Gastroesophageal sphincter (tissue), 4 donors: ENCODE measurements at regions not wholly inside any gene's neighbourhood (a gene's known extent, or its start where the extent isn't known, plus 50 kb on each side); places are given as distances from the start of the nearest gene placed in this dataset.

Experiments
- ATAC-seq: fragments of 150-250 bp; one replicate; pipeline ENCODE4 v1.9.1; 2016; ENCODE audit warnings: mild to moderate bottlenecking, moderate library complexity
- H3K27ac ChIP-seq, 4 donors: fragments of 200-600 bp; sonication (generic) in 3 of 4; 1 replicate in 3 of 4; 2 replicates in 1 of 4; pipeline ENCODE4 v1.5.1; 2016 to 2019
- H3K27me3 ChIP-seq: fragments of 200-600 bp; sonication (generic); one replicate; pipeline ENCODE4 v1.5.1; 2019
- H3K36me3 ChIP-seq, 2 donors: fragments of 200-600 bp; sonication (generic); one replicate each; pipeline ENCODE4 v1.5.1; 2019; ENCODE audit warnings: control low read depth in 1 of 2
- H3K4me1 ChIP-seq, 3 donors: fragments of 200-600 bp; sonication (generic); 1 replicate in 2 of 3; 2 replicates in 1 of 3; pipeline ENCODE4 v1.5.1; 2016 to 2019; ENCODE audit warnings: control low read depth in 2 of 3
- H3K4me3 ChIP-seq, 2 donors: fragments of 200-600 bp; sonication (generic); one replicate each; pipeline ENCODE4 v1.5.1; 2019; ENCODE audit warnings: mild to moderate bottlenecking in 1 of 2, moderate library complexity in 1 of 2
- H3K9me3 ChIP-seq, 3 donors: fragments of 200-600 bp; sonication (generic); one replicate each; pipeline ENCODE4 v1.5.1; 2017 to 2019; ENCODE audit warnings: control low read depth in 2 of 3
- CTCF ChIP-seq, 4 experiments: fragments of 200-600 bp in 2 of 4; fragments of 450-650 bp in 2 of 4; sonication (generic) in 1 of 4; IDR thresholded peaks; one replicate each; pipeline ENCODE4 v1.5.1; 2017 to 2019; ENCODE audit warnings: antibody characterized with exemption in 4 of 4, mild to moderate bottlenecking in 2 of 4, moderate library complexity in 2 of 4
- EP300 ChIP-seq: sonication (generic); formaldehyde crosslinking; IDR thresholded peaks from one replicate; pipeline ENCODE4 v1.6.1; 2017; ENCODE audit warnings: antibody characterized with exemption, mild to moderate bottlenecking
- POLR2A ChIP-seq, 2 donors: fragments of 450-650 bp; IDR thresholded peaks; one replicate each; pipeline ENCODE4 v1.6.1; 2017; ENCODE audit warnings: antibody characterized with exemption in 2 of 2, mild to moderate bottlenecking in 2 of 2, moderate library complexity in 1 of 2
- POLR2AphosphoS5 ChIP-seq: sonication (generic); formaldehyde crosslinking; IDR thresholded peaks from one replicate; pipeline ENCODE4 v1.6.1; 2017; ENCODE audit warnings: antibody characterized with exemption
- WGBS, 2 donors: methylation state at CpG; one replicate each; pipeline ENCODE4 v1.1.5; 2018; ENCODE audit warnings: low coverage in 1 of 2; 5-methylcytosine and 5-hydroxymethylcytosine counted together

- no peak for ATAC-seq
- WGBS, 2 donors: 67 to 82% methylated on average over 4 to 10 of the region's 10 CpGs
- TF ChIP-seq POLR2A (IDR thresholded peaks at IDR 0.05) (no peak), POLR2AphosphoS5 (no peak), EP300 (no peak), CTCF (IDR thresholded peaks at IDR 0.05) (no peak)
These were observed 61.5 kb upstream of the LHX1 start for GRCh38 chr17:36875698-36876293.

GRCh38 chr17:36876966-36877365 is 60.3 kb upstream of the LHX1 start:
- Histone ChIP-seq H3K4me1 (no peaks in the 10 kb centered on the region), H3K27me3 (peaks cover 55% of the 10 kb centered on the region), H3K27ac (no peak overlapping the region), H3K4me3 (no peak overlapping the region), H3K36me3 (no peaks in the 10 kb centered on the region), H3K9me3 (peaks cover 0 to 26% (median 0%) of the 10 kb centered on the region in 3 donors)
- no peak for ATAC-seq
- 33 to 86% methylated on average over 2 to 3 of the region's 4 CpGs for WGBS, 2 donors
- no peak for TF ChIP-seq POLR2AphosphoS5
- TF ChIP-seq EP300: no peak
- no peak for TF ChIP-seq CTCF (IDR thresholded peaks at IDR 0.05)
- TF ChIP-seq POLR2A (IDR thresholded peaks at IDR 0.05): no peak

More at GRCh38 chr17:36875698-36876293, 61.5 kb upstream of the LHX1 start:
- no peaks in the 10 kb centered on the region for H3K4me1 ChIP-seq
- H3K36me3 ChIP-seq: no peaks in the 10 kb centered on the region
- H3K9me3 ChIP-seq: peaks cover 0 to 14% (median 0%) of the 10 kb centered on the region in 3 donors
- no peak overlapping the region for H3K4me3 ChIP-seq
- H3K27me3 ChIP-seq: peaks cover 49% of the 10 kb centered on the region
- H3K27ac ChIP-seq: no peak overlapping the region

DNA sequence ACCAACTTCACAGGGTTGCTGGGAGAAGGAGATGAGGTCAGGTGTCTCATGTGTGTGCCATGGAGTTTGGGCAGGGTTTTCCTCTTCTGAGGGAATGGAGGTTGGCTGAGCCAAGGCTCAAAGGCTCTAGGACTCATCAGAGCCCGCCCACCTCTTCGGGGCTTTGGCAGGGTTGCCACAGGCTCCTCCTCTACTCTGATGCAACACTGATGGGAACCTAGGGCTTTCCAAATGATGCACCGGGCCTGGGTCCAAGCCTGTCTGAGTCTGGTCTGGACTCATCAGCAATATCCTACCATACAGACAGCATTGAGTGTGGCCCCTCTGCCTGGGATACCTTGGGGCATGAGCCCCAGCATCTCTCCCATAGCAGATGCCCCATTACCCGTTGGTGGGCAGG is 59.5 kb upstream of the LHX1 start:
- ATAC-seq: no peak
- Histone ChIP-seq H3K27me3 (peaks cover 55% of the 10 kb centered on the region), H3K4me3 (no peak overlapping the region), H3K27ac (no peak overlapping the region), H3K36me3 (no peaks in the 10 kb centered on the region), H3K4me1 (no peaks in the 10 kb centered on the region), H3K9me3 (peaks cover 0 to 25% (median 0%) of the 10 kb centered on the region in 3 donors)
- 60% methylated on average over 1 of the region's 4 CpGs; no CpG with 5 or more reads in 1 of the 2 donors for WGBS, 2 donors
- TF ChIP-seq POLR2A (IDR thresholded peaks at IDR 0.05) (no peak), POLR2AphosphoS5 (no peak), EP300 (no peak), CTCF (IDR thresholded peaks at IDR 0.05) (no peak)

- peaks cover 58% of the 10 kb centered on the region for H3K27me3 ChIP-seq
- H3K9me3 ChIP-seq: peaks cover 0 to 21% (median 0%) of the 10 kb centered on the region in 3 donors
- no peaks in the 10 kb centered on the region for H3K4me1 ChIP-seq
- no peak for ATAC-seq
- no peak for TF ChIP-seq POLR2A (IDR thresholded peaks at IDR 0.05)
- no peak for TF ChIP-seq CTCF (IDR thresholded peaks at IDR 0.05)
- no peak for TF ChIP-seq EP300
- TF ChIP-seq POLR2AphosphoS5: no peak
- no peaks in the 10 kb centered on the region for H3K36me3 ChIP-seq
- 100% methylated on average over 1 of the region's 4 CpGs; no CpG with 5 or more reads in 1 of the 2 donors for WGBS, 2 donors
- no peak overlapping the region for H3K27ac ChIP-seq
- no peak overlapping the region for H3K4me3 ChIP-seq
These were observed 59.1 kb upstream of the LHX1 start for GRCh38 chr17:36878216-36878615.

DNA sequence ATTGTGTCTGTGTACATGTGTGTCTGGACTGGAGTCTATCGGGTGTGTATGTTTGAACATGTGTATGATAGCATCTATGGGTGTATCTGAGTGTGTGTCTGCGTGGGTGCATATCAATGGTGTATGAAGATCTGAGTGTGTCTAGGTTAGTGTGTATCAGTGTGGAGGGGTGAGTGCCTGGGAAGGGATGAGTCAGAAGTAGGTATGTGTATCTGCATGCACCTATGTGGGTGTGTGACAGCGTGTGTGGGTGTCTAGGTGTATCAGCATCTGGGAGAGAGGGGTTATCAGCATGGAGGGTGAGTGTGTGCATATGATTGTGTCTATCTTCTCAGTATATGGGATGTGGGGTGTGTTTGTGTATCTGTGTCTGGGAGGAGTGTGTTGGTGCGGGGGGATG is 58.2 kb upstream of the LHX1 start:
- no peak for ATAC-seq

More for the DNA sequence above, 58.2 kb upstream of the LHX1 start:
- Histone ChIP-seq H3K27ac (no peak overlapping the region), H3K4me1 (no peaks in the 10 kb centered on the region), H3K27me3 (peaks cover 66% of the 10 kb centered on the region), H3K9me3 (peaks cover 0 to 19% (median 0%) of the 10 kb centered on the region in 3 donors), H3K36me3 (no peaks in the 10 kb centered on the region), H3K4me3 (no peak overlapping the region)
- WGBS, 2 donors: 78 to 82% methylated on average over 1 to 4 of the region's 4 CpGs
- no peak for TF ChIP-seq POLR2A (IDR thresholded peaks at IDR 0.05)
- no peak for TF ChIP-seq CTCF (IDR thresholded peaks at IDR 0.05)
- TF ChIP-seq POLR2AphosphoS5: no peak
- TF ChIP-seq EP300: no peak
